HG03196 (cell line): ENCODE measurements at regions not wholly inside any gene's neighbourhood (a gene's known extent, or its start where the extent isn't known, plus 50 kb on each side); places are given as distances from the start of the nearest gene placed in this dataset.

Experiments used
- ATAC-seq: cut with Tn5 transposase; IDR thresholded peaks from one replicate; pipeline ENCODE4 v1.9.1; 2021; ENCODE audit not compliant: unreplicated experiment

GRCh38 chr1:168960114-168960513, 146.4 kb upstream of the ATP1B1 start:
- no peak for ATAC-seq

DNA sequence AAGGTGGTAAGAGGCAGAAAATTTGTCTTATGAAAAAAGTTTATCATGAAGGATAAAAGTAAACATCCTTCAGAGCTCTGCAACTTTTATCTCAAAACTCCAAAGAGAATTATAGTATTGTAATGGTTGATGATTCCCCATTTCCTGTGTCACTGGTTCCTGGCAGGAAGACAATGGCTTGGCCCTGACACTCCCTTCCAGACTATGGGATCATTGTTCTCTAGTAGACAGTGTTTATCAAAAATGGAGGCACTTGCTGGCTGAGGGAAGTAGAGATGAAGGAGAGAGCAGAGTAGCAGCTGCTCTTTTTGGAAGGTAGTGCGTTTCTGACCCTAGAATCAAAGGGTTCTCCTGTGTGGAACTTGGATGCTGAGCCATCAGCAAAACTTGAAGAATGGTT, 145.9 kb upstream of the ATP1B1 start:
- ATAC-seq, result no peak

DNA sequence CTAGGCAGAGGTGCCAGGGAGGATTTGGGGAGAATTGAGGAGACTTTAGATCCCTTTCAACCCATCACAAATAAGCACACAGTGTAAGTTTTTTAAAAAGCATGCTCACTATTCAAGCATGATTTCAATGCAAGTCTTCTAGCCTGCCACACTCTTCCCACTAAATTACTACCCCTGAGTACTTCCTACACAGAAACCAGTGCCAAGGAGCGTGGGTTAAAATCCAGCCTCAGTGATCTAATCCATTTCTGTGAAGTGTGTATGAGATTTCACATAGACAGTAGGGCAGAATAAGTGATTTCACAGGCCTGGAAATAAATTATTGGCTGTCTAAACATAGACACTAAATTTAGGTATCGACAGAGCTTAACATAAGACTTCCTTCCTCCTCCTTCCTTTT, 142.9 kb upstream of the ATP1B1 start:
- no peak for ATAC-seq

- ATAC-seq, result no peak
Measured at GRCh38 chr1:168964478-168964877, 142.0 kb upstream of the ATP1B1 start.

- ATAC-seq, result no peak
Measured at GRCh38 chr1:168966217-168966616, 140.3 kb upstream of the ATP1B1 start.

GRCh38 chr1:168966636-168967035, 139.9 kb upstream of the ATP1B1 start:
- ATAC-seq, result no peak

GRCh38 chr1:168970926-168971659, 135.4 kb upstream of the ATP1B1 start:
- ATAC-seq, result no peak

DNA sequence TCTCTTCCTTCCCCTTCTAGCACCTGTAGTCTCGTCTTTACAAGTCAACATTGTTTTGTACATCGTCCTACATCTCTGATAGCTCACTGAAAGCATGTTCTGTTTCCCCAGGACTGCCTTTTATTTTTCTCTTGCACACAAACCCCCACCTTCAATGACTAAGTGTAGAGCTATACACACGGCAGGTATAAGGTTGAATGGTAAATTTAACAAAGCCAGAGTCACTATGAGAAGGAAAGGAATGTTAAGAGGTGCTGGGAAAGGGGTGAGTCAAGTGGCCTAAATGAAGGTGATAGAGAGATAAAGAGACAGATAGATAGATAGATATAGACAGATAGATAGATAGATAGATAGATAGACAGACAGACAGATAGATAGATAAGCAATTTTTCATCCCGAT, 134.3 kb upstream of the ATP1B1 start:
- no peak for ATAC-seq

DNA sequence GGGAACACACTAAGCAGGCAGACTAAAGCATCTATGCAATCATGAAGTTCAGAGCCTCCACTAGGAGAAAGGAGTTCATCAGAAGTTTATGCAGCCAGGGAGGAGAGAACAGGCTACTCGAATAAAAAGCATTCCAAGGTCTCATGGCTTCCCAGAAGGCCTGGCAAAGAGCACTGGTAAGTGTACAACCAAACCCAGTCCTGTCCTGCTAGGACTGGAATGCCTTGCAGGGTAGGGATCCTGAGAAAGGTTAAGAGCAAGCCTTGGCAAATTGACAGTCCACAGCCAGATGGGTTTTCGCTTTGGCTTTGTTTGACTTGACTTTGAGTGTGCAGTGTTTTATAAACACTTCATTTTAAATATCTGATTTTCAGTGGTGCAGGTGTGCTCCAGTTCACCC, 133.6 kb upstream of the ATP1B1 start:
- ATAC-seq, result no peak

DNA sequence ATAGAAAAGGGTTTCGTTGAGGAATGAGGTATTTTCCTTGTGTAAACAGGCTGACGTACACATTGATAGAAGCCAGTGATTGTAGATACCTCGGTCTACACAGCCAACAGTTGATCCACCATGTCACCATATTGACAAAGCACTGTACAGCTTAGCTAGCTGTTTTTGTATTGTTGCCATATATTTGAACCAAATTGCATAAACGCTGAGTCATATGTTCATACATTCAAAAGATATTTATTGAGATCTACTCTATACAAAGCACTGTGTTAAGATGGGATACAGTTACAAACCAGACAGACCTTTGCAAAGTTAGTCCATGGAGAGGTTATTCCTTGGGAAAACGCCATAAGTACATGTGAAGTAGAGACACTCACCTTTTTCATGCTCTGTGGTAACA, 132.4 kb upstream of the ATP1B1 start:
- ATAC-seq, result no peak

GRCh38 chr1:168974611-168975010, 131.9 kb upstream of the ATP1B1 start:
- no peak for ATAC-seq

- ATAC-seq, result no peak
Measured at GRCh38 chr1:168976267-168976666, 130.2 kb upstream of the ATP1B1 start.

DNA sequence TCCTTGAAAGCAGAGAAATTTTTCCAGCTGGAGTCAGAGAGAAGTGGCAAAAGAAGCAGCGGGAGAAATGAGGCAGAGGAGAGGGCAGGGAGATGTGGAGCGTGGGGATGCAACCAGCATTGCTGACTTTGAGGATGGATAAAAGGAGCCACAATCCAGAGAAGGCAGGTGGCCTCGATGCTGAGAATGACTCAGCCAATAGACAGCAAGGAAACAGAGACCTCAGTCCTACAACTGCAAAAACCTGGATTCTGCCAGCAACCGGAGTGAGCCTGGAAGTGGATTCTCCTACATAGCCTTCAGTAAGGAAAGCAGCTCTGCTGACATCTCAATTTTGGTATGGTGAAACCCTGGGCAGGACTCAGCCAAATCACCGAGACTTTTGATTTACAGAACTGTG, 128.9 kb upstream of the ATP1B1 start:
- ATAC-seq, result no peak

GRCh38 chr1:168979276-168979675, 127.2 kb upstream of the ATP1B1 start:
- ATAC-seq, result no peak

- no peak for ATAC-seq
Measured at GRCh38 chr1:168980180-168980579, 126.3 kb upstream of the ATP1B1 start.

- ATAC-seq, result no peak
Measured at GRCh38 chr1:168980656-168981055, 125.8 kb upstream of the ATP1B1 start.

DNA sequence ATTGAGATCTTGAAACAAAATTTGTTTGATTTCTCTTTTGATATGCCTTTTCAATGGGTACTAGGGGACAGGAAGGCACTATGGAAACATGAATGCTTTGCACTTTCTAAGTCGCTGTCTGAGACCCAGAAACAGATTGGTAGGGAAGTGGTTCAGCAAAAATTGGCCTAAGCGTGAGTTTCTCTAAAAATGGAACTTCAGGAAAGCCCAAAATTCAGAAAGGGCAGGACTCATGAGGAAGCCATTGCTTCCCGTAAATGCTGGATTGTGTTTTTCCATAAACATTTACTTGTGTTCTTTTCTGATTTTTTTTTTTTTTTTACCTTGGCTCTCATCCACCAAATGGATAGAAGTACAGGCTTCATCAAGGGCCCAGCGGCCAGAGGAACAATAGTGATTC, 123.7 kb upstream of the ATP1B1 start:
- no peak for ATAC-seq

DNA sequence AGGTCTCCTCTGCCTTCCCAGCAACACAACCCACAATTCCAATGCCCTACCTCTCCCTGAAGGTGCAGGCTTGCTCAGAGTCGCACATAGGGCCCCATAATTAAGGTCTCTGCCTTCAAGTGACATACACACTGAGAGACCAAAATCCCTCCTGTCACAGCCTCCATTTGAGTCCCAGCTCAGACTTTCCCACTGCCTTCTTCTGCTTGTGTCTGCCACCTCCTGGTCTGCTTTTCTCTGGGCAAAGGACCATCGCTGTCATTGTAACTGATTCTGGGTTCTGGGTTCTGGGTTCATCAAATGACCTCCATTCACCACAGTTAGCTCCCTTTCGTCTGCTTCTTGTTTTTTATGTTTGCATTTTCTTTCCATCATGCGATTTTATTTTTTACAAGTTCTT, 119.2 kb upstream of the ATP1B1 start:
- ATAC-seq, result no peak

GRCh38 chr1:168987923-168988322, 118.6 kb upstream of the ATP1B1 start:
- no peak for ATAC-seq

GRCh38 chr1:168989985-168990384, 116.5 kb upstream of the ATP1B1 start:
- ATAC-seq, result no peak

- ATAC-seq, result no peak
Measured at GRCh38 chr1:168991667-168992475, 114.6 kb upstream of the ATP1B1 start.

- ATAC-seq, result no peak
Measured at GRCh38 chr1:169001353-169001752, 105.1 kb upstream of the ATP1B1 start.
